ENCODE measurements at regions not wholly inside any gene's neighbourhood (a gene's known extent, or its start where the extent isn't known, plus 50 kb on each side); places are given as distances from the start of the nearest gene placed in this dataset.
"Not testable (repeated sequence)": the region's sequence is repeated elsewhere in the genome, so short reads cannot be mapped to it uniquely, and the experiment has no call there.

DNA sequence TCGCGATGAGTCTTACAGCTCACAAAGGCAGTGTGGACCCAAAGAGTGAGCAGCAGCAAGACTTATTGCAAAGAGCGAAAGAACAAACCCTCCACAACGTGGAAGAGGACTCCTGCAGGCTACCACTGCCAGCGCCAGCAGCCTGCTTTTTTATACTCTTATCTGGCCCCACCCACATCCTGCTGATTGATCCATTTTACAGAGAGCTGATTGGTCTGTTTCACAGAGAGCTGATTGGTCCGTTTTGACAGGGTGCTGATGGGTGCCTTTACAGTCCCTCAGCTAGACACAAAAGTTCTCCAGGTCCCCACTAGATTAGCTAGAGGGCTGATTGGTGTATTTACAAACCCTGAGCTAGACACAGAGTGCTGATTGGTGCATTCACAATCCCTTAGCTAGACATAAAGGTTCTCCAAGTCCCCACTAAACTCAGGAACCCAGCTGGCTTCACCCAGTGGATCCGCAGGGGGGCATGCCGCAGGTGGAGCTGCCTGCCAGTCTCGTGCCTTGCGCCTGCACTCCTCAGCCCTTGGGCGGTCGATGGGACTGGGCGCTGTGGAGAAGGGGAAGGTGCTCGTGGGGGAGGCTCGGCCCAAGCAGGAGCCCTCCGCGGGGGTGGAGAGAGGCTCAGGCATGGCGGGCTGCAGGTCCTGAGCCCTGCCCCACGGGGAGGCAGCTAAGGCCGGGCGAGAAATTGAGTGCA, 75.7 kb downstream of the QDPR start:
- in situ Hi-C loops (cut with HindIII; ENCODE audit: low sequenced_read_pairs): not testable (repeated sequence)

DNA sequence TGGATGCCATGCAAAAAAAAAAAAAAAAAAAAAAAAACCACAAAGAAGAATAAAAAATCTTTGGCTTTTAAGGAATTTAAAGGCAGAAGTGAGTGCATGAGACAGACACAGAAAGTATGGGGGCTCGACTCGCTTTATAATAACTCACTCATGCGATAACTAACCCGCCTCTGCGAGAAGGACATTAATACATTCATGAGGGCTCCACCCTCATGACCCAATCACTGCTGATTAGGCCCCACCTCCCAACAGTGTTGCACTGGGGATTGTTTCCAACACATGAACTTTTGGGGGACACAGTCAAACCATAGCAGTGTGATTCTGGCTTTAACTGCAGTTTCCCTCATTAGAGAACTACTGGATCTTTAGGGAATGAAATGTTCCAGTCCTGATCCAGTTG, 78.1 kb downstream of the QDPR start:
- in situ Hi-C loops (cut with HindIII; ENCODE audit: low sequenced_read_pairs): no loop called here

DNA sequence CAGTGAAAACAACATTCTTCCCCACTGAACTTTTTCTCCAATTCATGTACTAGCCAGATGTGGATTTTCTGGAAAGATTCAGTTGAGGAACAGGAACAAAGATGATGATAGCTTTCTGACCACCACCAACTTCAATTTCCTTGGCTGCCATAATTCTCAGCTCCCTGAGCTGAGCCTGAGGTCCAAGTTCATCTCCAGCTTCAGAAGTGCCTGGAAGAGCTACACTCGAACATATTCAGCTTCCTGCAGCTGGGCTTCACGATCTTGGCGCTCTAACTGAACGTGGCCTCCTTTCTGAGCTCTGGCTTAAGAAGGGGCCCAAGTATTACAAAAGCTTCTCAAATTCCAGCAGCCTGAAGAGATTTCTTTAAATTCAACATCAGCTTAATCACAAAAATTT, 83.9 kb downstream of the QDPR start:
- in situ Hi-C loops (cut with HindIII; ENCODE audit: low sequenced_read_pairs): loop anchor here (5.0 kb wide), 1 partner anchor 61 kb away; no protein-coding TSS in a partner anchor

DNA sequence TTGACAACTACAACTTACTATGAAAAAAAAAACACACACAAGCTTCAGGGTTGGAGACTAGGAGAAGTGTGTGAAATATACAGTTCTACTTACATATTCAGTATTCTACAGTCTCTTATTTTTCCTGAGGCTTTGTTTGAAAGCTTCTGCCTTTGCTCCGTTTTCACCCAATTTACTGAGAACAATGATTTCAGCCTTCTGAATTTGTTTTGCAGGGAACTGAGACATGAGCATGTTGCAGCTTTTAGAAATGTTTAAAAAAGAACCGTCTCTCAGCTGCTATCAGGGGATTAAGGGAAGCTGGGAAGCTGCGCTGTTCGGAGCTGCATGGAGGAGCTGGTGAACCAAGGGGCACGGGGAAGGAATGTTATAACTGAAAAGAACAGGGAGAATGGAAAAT, 85.7 kb downstream of the QDPR start:
- in situ Hi-C loops (cut with HindIII; ENCODE audit: low sequenced_read_pairs): loop anchor here (5.0 kb wide), 1 partner anchor 59 kb away; no protein-coding TSS in a partner anchor

DNA sequence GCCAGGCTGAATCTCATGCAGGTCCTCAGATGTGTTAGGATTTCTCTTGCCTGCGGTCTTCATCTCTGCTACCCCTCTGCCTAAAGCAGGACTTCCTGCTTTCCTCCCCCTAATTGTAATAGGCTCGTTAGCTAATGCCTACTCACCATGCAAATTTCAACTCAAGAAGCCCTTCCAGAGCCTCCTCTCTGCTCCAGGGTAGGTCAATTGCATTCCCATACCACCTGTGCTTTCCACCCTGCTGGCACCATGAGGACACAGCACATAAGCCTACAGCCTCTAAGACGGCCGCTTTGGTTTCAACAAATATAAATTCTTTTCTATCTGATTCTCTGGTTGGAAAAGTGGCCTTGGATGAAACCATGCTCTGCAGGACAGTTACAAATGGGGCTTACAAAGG, 93.9 kb downstream of the QDPR start:
- in situ Hi-C loops (cut with HindIII; ENCODE audit: low sequenced_read_pairs): no loop called here

DNA sequence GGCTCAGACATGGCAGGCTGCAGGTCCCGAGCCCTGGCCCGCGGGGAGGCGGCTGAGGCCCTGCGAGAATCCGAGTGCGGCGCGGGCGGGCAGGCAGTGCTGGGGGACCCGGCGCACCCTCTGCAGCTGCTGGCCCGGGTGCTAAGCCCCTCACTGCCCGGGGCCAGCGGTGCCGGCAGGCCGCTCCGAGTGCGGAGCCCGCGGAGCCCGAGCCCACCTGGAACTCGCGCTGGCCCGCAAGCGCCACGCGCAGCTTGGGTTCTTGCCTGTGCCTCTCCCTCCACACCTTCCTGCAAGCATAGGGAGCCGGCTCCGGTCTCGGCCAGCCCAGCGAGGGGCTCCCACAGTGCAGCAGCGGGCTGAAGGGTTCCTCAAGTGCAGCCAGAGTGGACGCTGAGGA, 97.5 kb downstream of the QDPR start:
- in situ Hi-C loops (cut with HindIII; ENCODE audit: low sequenced_read_pairs): no loop called here

DNA sequence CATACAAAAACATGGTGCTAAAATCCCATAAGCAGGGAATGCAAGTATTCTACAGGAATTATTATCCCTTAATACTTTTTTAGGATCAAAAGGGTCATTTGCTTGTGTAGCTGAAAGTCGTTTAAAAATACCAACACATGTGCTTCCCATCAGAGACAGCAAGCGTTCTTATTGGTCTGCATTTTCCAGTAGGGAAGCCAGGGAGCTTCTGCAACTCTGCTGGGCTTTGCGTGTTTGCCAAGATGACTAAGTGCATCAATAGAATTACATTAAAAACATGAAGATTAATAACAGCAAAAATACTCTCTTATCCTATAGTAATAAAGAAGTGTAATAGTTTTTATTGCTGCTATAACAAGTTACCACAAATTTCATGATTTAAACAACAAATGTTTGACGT, 111.2 kb downstream of the QDPR start:
- in situ Hi-C loops (cut with HindIII; ENCODE audit: low sequenced_read_pairs): no loop called here

DNA sequence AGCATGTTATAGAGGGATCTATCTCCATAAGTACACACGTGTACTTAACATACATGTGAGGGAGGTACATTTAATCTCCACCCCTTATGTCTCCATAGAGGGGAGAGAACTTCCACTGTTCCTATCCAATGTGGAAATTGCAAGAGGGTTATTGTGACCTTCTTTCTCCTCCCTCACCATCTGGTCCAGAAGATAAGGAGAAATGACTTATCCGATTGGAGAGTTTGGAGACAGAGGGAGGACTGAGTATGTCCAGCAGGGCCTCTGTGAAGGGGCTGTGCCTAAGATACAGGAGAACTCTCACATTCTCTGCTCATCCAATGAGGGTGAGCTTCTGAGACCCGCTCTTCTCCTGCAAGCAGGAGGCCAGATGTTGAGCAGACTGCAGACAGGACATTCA, 113.1 kb downstream of the QDPR start:
- in situ Hi-C loops (cut with HindIII; ENCODE audit: low sequenced_read_pairs): no loop called here

DNA sequence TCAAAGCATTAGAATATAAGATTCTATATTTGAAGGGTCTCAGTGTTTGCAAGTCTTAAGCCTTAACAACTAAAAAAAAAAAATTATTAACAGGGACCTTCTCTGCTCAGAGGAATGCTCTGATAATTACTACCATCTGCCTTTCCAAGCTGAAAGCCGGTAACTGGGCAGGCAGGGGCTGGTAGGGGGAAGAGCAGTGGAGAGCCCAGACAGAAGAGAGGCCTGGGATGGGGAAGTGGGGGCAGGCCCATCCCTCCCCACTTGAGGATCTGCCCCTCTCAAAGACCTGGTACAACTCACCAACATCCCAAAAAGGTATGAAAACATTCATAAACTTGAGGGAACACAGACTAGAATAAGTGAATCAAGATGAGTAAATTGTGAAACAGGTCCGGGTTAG, 113.9 kb downstream of the QDPR start:
- in situ Hi-C loops (cut with HindIII; ENCODE audit: low sequenced_read_pairs): no loop called here

DNA sequence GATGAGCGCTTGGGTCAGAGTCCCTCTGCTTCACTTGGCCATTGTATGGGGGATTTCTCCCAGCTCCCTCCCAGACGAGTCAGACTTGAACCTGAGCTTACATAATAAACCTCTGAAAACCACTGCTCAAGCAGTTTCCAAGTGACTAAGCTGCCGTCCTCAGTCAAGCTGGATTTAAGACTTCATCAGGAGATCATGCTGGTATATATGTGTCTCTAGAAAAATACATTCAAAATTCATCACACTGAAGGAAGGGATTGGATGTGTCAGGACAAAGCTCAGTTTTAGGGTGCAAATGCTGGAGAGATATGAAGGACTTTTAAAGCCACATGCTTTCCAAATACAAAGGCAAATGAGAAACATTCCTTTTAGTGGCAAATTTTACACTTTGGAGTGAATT, 114.3 kb downstream of the QDPR start:
- in situ Hi-C loops (cut with HindIII; ENCODE audit: low sequenced_read_pairs): no loop called here

DNA sequence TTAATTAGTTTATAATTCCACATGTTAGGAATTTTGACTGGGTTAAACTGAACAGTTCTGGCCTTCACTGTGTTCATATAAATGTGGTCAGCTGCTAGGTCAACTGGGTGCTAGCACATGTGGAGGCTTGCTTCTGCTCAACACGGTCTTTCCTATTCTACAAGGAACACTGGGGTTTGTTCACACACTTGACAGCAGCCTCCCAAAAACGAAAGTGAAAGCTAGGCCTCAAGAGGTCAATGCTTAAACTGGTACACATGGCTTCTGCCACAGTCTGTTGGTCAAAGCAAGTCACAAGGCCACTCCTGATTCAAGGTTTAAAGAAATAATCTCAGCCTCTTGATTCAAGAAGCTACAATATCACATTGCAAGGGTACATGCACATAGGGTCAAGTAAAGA, 126.5 kb downstream of the QDPR start:
- in situ Hi-C loops (cut with HindIII; ENCODE audit: low sequenced_read_pairs): no loop called here

DNA sequence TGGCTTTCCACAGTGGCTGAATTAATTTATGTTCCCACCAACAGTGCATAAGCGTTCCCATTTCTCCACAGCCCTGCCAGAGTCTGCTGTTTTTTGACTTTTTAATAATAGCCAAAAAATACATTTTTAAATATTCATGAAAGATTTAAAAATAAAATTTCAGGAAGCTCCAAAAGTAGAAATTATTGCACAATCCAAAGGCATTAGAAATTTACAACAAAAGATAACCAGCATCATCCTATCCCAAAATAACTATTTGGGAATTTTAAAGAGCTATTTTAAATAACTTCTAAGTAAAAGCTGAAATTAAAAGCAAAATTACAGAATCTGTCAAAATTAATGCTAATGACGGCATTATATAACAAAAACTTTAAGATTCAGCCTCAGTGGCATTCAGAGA, 131.5 kb downstream of the QDPR start:
- in situ Hi-C loops (cut with HindIII; ENCODE audit: low sequenced_read_pairs): no loop called here

DNA sequence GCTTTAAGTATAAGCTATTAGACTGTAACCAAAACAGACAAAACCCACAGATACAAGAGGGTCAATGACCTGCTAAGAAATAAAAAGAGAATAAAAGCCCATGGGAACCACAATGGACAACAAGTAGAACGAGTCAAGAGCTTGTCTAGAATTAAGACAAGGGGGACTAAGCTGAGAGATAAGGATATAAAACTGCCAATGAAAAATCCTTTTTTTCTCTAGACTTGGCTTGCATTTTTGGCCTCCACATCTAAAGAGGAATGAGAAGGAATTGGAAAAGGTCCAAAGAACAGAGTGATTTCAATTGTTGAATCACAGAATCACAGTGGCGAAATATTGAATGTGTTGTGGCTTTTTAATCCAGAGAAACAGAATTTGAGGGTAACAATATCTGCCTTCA, 135.7 kb downstream of the QDPR start:
- in situ Hi-C loops (cut with HindIII; ENCODE audit: low sequenced_read_pairs): no loop called here

DNA sequence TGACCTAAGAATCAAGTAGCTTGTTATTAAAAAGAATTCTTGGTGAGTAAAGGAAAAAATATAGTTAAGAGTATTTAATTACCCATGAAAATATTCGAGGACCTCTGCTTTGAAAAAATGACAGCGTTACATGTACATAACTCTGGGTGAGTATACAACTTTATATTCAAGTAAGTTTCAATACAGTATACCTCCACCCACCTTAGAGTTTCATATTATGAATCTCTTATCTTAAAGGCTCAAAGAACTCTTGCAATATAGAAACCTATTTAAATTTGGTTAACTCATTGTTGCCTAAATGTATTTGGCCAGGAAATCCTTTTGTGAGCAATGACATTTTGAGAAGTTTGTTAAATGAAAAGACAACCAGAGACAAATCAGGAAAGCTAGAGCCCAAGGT, 138.2 kb downstream of the QDPR start:
- in situ Hi-C loops (cut with HindIII; ENCODE audit: low sequenced_read_pairs): no loop called here

DNA sequence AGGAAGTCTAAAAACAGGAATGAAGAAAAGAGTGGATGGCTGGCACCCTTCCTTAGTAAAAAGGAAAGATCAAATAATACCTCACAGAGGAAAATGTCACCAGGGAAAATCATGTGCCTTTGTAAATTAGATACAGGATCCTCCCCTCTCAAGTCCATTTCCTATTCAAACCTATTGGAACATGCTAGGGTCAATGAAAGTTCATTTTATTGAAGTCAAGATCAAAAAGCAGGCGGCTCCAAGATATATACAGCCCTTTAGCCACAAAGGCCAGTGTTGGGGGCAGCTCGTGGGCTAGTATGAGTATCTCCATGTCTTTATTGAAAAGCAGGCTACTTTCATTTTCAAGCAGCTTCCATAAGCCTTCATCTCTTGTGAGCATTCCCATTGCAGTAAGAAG, 141.1 kb downstream of the QDPR start:
- in situ Hi-C loops (cut with HindIII; ENCODE audit: low sequenced_read_pairs): no loop called here

DNA sequence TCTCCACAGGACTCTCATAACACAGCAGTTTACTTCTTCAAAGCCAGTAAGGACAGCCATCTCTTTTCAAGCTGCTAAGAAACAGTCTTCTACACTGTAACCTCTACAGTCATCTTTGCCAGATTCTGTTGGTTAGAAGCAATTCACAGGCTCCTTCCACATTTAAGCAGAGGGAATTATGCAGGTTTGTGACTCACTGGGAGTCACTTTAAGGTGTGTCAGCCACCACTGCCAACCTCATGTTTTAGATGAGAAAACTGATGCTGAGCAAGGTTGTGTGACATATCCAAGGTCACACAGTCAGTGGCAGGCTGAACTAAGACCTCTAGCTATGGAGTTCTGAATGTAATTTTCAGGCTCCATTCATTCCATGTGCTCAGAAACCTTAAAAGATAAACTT, 143.5 kb downstream of the QDPR start:
- in situ Hi-C loops (cut with HindIII; ENCODE audit: low sequenced_read_pairs): loop anchor here (5.0 kb wide), 1 partner anchor 59 kb away; no protein-coding TSS in a partner anchor

DNA sequence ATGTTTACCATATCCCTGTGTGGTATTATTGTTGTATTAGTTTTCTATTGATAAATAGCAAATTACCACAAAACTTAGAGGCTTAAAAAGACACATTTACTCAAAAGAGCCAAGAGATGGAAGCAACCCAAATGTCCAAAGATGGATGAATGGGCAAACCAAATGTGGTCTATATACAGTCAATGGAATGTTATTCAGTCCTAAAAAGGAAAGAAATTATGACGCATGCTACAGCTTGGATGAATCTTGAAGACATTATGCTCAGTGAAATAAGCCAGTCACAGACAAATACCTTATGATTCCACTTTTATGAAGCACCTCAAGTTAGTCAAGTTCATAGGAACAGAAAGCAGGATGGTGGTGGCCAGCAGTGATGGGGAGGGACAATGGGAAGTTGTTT, 144.7 kb downstream of the QDPR start:
- in situ Hi-C loops (cut with HindIII; ENCODE audit: low sequenced_read_pairs): loop anchor here (5.0 kb wide), 1 partner anchor 60 kb away; no protein-coding TSS in a partner anchor

DNA sequence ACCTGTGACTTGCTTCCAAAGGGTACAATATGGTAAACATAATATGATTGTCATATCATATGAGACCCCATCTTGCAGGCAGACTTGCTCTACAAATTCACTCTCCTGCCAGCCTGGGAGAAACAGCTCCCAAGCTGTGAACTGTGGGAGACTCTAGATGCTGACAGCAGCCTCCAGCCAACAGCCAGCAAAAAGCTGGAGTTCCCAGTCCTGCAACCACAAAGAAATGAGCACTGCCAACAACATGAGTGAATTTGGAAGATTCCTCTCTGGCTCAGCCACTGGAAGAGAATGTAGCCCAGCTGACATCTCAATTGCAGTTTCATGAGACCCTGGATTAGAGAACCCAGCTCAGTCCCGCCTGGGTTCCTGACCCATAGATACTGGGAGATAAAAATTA, 145.4 kb downstream of the QDPR start:
- in situ Hi-C loops (cut with HindIII; ENCODE audit: low sequenced_read_pairs): loop anchor here (5.0 kb wide), 1 partner anchor 61 kb away; no protein-coding TSS in a partner anchor

DNA sequence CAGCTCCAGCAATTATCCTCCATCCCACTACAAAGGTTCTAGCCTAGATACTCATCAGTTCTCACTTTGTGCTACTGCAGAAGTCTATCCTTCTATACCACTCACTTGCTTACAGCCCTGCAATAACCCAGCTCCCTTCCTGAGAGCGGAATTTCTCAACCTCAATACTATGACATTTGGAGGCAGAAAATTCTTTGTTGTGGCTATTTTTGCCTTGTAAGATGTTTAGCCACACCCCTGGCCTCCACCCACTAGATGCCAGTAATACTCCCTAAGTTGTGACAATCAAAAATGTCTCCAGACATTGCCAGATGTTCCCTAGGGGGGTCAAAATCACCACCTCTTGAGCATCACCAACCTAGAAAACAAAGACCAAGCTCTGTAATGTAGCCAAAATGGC, 149.5 kb downstream of the QDPR start:
- in situ Hi-C loops (cut with HindIII; ENCODE audit: low sequenced_read_pairs): no loop called here

DNA sequence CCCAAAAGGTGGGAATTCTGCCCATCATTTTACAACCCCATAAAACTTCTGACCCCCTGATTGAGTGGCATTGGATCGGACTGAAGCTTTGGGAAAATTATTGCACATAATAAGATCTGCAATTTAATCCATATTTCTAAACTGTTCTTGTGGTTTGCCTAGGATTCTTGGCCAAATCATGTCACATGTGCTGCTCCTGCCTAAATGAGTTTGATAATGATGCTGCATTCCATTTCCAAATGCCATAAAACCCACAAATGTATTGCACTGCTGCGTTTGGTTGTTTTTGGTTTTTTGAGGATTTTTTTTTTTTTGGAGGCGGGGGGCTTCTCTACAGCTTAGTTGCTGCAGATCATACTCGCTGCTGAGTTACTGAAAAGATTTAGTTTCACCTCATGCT, 153.6 kb downstream of the QDPR start:
- in situ Hi-C loops (cut with HindIII; ENCODE audit: low sequenced_read_pairs): no loop called here

DNA sequence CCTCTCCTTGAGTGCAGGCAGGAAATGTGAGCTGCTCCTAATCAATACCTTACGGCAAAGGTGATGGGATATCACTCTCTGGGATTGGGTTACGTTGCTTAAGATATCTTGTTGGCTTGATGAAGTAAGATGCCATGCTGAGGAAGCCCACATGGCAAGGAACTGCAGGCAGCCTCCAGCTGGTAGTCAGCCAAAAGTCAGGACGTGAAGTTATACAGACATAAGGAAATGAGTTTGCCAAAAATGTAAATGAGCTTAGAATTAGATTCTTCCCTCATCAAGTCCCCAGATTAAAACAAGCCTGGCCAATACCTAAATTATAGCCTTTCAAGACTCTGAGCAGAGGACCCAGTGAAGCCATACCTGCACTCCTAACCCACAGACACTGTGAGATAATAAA, 155.0 kb downstream of the QDPR start:
- in situ Hi-C loops (cut with HindIII; ENCODE audit: low sequenced_read_pairs): no loop called here

DNA sequence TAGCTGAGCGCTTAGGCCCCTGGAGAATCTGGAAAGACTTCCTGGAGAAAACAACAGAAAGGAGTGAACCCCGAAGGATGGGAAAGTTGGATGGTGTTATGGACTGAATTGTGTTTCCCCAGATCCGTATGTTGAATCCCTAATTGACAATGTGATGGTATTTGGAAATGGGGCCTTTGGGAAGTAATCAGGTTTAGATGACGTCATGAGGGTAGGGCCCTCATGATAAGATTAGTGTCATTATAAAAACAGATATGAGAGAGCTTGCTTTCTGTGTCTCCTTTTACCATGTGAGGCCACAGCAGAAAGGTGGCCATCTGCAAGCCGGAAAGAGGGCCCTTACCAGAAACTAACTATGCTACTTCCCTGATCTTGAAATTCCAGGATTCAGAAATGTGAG, 159.5 kb downstream of the QDPR start:
- in situ Hi-C loops (cut with HindIII; ENCODE audit: low sequenced_read_pairs): no loop called here

DNA sequence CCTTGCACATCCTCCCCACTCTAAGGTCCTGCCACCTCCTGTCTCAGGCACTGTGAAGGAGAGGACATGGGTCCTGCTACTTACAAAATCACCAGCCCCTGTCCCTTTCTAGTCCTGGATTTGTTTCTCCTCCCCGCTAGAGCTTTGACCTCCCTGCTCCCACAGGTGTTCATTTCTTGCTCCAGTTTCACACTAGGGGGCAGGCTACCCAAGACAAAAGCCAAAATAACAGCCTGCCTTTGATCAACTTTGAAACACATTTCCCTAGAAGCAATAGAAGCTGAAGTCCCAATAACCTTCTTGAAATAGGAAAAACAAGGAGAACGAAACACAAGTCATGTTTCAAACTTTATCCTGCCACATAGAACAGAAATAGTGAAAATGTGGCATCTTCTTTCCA, 164.4 kb downstream of the QDPR start:
- in situ Hi-C loops (cut with HindIII; ENCODE audit: low sequenced_read_pairs): no loop called here

All from DLD1 (cell line).